Retina (tissue), 1 donor: ENCODE measurements at regions not wholly inside any gene's neighbourhood (a gene's known extent, or its start where the extent isn't known, plus 50 kb on each side); places are given as distances from the start of the nearest gene placed in this dataset.
A peak's percentile ranks its signal among the peaks of the same experiment; 100 is the strongest.
"Not testable (repeated sequence)": the region's sequence is repeated elsewhere in the genome, so short reads cannot be mapped to it uniquely, and the experiment has no call there.

ENCODE experiments used
- DNase-seq: peaks from one replicate; pipeline ENCODE4 v3.0.0-alpha.2; 2016

GRCh38 chr7:57740126-57740525 lies 290.1 kb downstream of the ZNF716 start:
- DNase-seq: not testable (repeated sequence)

DNA sequence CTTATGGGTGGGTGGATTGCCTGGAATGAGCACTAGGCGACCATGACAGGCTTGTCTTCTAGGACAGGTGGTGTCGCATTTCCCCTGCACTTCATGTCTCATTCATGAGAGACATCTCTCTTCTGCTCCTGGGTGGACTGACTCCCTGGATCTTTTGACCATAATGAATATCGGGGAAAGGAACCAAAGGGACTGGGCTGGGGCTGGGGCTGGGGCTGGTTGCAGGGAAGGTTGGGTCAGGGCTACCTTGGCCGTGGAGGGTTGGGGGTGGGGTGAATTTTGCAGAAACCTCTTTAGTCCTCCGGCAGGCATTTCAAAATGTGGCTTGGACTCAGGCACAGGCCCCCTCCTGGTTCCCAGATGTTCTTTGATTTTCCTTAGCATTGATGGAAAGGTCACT lies 319.2 kb downstream of the ZNF716 start:
- DNase-seq: no peak

GRCh38 chr7:57769958-57770357 lies 320.0 kb downstream of the ZNF716 start:
- DNase-seq: no peak

DNA sequence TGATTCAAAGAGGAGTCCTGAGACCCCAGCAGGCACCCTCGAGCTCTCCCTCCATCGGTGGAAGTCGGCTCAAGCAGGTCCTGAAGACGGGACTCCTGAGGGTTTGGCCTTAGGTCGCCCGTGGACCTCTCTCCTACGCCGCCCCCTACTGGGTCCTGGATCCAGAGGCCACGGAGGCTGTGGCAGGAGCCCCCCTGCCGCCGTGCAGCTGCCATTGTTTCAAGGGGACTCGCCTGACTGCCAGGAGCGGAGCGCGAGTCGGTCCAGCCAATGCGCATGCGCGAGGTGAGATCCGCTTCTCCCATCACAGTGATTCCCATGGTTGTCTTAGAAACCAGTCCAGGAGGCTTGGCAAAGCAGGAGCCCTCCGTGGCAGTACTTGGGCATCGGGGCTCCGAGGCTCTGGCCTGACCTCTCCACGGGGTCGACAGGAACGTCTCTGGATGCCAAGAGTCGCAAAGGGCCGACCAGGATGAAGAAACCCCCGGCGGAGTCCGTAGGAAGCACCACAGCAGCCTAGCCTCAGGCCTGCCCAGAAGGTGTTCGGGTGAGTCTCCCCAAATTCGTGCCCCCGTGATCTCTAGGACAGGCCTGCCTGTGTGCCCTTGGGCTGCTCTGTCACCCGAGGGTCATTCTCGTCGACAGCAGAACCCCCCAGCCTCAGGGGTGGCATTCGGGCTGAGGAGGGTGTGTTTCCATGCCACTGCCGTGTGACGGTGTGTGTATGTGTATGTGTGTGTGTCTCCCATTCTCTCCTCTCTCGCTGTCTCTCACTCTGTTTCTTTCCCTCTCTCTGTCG lies 322.3 kb downstream of the ZNF716 start:
- DNase-seq: no peak

GRCh38 chr7:57774300-57774699 lies 324.3 kb downstream of the ZNF716 start:
- no peak for DNase-seq

GRCh38 chr7:57775396-57776088 lies 325.6 kb downstream of the ZNF716 start:
- no peak for DNase-seq

DNA sequence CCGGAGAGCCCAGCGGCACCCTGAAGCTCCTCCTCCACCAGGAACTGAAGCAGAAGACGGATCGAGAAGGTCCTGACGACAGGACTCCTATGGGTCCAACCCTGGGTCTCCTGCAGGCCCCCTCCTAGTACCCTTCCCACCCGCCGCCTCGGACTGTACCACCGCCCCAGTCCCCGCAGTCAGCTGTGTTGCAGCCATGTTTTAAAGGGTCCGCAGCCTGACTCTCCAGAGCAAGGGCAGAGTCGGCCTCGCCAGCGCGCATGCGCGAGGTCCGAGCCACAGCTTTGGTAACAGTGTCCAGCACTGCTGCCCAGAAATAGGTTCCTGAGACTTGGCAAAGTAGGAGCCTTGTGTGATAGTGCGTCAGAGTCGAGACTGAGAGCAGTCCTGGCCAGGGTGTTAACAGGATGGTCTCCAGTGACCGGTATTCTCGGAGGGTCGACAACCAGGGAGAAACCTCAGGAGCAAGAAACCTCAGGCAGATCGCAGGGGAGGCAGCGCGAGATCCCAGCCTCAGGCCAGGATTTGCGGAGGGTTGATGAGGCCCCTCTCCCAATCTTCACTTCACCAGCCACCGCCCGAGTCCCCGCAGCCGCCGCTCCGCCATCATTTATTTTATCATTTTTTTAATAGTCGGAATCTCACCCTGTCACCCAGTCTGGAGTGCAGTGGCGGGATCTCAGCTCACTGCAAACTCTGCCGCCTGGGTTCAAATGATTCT lies 326.3 kb downstream of the ZNF716 start:
- not testable (repeated sequence) for DNase-seq

GRCh38 chr7:57789130-57789529 lies 339.2 kb downstream of the ZNF716 start:
- DNase-seq: no peak

DNA sequence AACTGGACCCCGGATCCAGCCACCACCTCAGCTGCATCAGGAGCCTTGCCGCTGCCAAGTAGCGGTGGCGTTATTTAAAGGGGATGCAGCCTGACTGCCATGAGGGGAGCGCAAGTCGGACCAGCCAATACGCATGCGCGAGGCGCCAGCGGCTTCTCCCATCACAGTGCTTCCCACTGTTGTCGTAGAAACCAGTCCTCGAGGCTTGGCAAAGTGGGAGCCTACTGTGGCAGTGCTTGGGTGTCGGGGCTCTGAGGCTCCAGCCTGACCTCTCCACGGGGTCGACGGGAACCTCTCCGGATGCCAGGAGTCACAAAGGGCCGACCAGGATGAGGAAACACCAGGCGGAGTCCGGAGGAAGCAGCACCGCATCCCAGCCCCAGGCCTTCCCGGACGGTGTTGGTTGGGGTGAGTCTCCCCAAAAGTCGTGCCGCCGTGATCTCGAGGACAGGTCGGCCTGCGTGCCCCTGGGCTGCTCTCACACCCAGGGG lies 369.6 kb downstream of the ZNF716 start:
- DNase-seq: no peak

DNA sequence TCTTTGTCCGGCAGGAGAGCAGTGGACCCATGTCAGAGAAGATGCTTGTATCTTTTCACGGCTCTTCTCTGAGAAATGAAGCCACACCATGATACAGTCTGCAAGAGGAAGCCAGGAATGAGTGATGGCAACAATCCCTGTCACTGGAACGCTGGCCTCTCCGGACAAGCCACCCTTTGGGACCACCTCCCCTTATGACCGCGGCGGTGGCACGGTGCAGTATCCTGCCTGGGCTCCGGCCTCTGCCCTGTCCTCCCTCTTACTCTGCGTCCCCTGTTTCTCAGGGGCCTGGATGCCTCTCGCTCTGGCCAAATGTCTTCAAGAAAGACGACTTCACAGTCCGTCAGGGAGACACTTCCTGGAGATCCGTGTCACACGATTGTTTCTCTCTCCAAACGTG lies 370.5 kb downstream of the ZNF716 start:
- DNase-seq: no peak

GRCh38 chr7:57821438-57822382 lies 371.7 kb downstream of the ZNF716 start:
- no peak for DNase-seq

GRCh38 chr7:57826548-57826947 lies 376.6 kb downstream of the ZNF716 start:
- not testable (repeated sequence) for DNase-seq

GRCh38 chr7:57835161-57835560 lies 385.2 kb downstream of the ZNF716 start:
- not testable (repeated sequence) for DNase-seq

DNA sequence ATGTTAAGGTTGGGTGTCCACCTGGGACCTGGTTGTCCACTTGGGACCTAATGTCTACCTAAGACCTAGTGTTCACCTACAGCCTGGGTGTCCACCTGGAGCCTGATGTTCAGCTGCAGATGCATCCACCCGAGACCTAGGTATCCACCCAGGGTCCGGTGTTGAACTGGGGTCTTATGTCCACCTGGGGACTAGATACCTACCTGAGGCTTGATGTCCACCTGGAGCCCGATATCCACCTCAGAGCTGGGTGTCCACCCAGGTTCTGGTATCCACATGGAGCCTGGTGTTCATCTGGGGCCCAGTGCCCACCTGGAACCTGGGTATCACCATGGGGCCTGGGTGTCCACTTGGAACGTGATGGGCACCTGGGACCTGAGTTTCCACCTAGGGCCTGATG lies 389.2 kb downstream of the ZNF716 start:
- not testable (repeated sequence) for DNase-seq

- DNase-seq: peak; percentile 14
Observed at GRCh38 chr7:57867884-57868701, 418.1 kb downstream of the ZNF716 start.

- DNase-seq: peak; percentile 1
Observed at GRCh38 chr7:57868771-57869483, 418.9 kb downstream of the ZNF716 start.
